Activated CD8-positive, alpha-beta memory T cell treated with anti-CD3 and anti-CD28 coated beads for 36 hours (primary cell): ENCODE measurements at regions not wholly inside any gene's neighbourhood (a gene's known extent, or its start where the extent isn't known, plus 50 kb on each side); places are given as distances from the start of the nearest gene placed in this dataset.

ENCODE experiments used
- CTCF ChIA-PET: fragments of 350-600 bp; sonication (Branson Sonifier 250); formaldehyde crosslinking; loops from one replicate; lab custom pipeline; 2021; ENCODE audit warnings: antibody characterized with exemption; lab: Charles Lee
- POLR2A ChIA-PET: fragments of 350-600 bp; sonication (Branson Sonifier 250); formaldehyde crosslinking; loops from one replicate; lab custom pipeline; 2021; ENCODE audit warnings: antibody characterized with exemption; lab: Charles Lee

GRCh38 chr4:4614925-4615678 lies 73.3 kb upstream of the STX18 start:
- ChIA-PET POLR2A (no interaction called here), CTCF (no interaction called here)

DNA sequence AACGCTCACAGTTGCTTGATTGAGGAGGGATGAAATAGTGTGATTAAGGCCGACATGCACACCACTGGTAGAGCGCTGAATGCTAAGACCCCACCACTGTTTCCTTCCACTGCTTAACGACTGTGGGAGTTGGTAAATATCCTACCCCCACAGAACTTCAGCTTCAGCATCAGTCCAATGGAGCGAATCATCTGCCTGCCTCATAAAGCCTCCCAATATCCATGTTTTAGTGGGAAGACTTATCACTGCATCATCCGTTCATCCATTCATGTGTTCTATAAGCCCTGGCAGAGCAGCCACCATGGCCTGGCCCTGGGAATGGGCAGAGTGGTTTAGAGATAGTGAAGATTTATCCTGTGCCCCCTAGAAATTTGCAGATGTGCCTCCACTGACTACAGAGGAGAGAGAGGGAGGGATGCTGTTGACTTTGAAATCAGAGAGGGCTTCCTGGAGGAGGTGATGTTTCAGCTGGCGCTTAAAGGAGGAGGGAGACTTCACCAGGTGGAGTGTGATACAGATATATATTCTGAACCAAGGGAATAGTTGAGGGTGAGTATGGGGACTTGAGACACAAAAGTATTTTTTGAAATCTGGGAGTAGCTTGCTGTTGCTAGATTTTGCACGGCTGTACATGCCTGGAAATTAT lies 71.9 kb upstream of the STX18 start:
- POLR2A ChIA-PET, result no interaction called here
- CTCF ChIA-PET, result no interaction called here

- CTCF ChIA-PET, result no interaction called here
- POLR2A ChIA-PET, result no interaction called here
These were observed 71.2 kb upstream of the STX18 start for GRCh38 chr4:4613126-4613465.

GRCh38 chr4:4610672-4611071 lies 68.8 kb upstream of the STX18 start:
- ChIA-PET POLR2A (no interaction called here), CTCF (no interaction called here)

DNA sequence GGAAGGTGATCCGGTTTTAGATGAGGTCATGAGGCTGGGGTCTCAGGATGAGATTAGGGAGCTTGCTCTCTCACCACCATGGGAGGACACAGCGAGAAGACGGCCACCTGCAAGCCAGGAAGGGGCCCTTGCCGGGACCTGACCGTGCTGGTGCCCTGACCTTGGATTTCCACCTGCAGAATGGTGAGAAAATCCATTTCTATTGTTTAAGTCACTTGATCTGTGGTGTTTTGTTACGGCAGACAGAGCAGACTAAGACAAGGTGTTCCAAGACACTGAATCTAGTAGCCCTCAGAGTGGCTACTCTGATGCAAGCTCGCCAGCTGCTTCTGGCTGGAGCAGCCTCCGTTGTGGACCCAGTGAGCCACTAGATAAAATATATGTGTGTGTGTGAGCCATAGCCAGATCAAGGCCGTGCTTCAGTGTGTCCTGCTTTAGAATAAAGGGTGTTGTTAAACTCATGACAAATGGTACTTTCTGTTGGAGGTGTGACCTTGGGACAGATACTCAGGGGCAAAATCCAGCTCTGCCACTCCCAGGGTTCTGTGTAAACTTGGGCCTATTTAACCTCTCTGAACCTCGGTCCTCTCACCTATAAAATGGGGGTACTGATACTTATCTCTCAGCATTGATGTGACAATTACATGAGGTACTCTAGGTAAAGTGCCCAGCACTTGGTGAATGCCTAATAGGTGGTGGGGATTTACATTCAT lies 67.9 kb upstream of the STX18 start:
- ChIA-PET POLR2A (no interaction called here), CTCF (no interaction called here)

DNA sequence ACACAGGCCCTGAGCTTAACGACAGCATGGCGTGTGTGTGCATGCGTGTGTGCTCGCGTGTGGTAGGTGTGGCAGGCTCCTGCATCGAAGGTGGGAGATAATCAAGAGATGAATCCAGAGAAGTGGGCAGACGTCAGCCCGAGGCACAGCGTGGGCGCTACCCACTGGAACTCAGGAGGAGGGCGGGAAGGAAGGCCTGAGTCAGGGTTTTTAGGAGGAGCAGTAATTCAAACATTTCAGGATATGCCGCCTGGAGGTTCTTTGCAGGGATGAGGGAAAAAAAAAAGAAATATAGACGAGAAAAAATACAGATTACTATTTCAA lies 66.3 kb upstream of the STX18 start:
- CTCF ChIA-PET, result no interaction called here
- POLR2A ChIA-PET, result no interaction called here

DNA sequence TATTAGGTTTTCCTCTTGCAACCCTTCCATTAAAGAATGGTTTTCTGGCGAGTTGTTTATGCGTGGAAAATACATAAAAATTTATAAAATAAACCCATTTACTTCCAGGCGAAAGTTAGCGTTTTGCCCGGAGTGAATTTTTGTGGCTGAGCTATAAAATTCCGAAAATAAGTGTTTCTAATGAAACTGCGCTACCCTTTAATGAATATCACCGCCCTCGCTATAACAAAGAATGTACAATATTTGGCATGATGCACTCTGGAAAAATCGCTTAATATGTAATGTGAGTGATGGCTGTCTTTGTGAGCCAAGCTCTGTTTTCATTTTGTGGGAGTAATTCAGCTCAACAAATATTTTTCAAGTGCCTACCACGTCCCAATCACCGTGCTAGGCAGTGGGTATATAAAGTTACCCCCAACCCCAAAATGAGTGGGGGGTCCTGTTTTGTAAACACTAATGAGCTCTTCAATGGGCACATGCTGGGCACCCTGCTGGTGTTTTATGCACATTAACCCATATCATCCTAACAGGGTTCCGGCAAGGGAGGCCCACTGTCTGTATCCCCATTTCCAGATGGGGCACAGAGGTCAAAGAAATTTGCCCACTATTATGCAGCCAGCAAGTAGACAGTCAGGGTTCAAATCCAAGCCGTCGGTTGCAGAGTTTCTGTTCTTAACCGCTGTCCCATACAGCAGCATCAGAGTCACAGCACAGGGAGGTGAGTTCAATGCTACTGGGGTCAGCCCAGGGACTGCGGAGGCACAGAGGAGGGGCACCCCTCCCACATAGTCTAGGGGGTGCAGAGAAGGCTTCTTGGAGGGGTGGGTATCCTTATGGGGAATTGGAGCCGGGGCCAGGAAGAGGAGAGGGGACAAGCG lies 65.7 kb upstream of the STX18 start:
- CTCF ChIA-PET, result no interaction called here
- POLR2A ChIA-PET, result no interaction called here

- ChIA-PET POLR2A (no interaction called here), CTCF (no interaction called here)
These were observed 64.5 kb upstream of the STX18 start for GRCh38 chr4:4606321-4606720.

DNA sequence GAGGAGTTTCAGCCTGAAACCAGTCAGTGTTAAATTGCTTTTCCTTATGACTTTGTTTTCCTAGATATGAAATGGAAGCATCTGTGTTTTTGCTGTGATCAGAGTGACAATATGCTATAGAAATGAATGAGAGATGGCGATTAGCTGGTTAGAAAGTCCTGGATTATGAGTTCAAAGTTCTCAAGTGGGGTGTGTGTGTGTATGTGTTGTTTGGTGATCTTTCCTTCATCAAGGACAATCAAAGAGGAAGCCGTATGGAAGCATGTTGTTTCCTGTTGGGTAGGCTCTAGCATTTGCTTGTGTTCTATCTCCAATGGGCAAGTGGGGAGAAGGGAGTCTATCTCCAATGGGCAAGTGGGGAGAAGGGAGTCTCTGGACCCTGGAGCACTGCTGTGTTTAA lies 64.0 kb upstream of the STX18 start:
- POLR2A ChIA-PET, result no interaction called here
- CTCF ChIA-PET, result no interaction called here

- POLR2A ChIA-PET, result no interaction called here
- CTCF ChIA-PET, result no interaction called here
These were observed 61.7 kb upstream of the STX18 start for GRCh38 chr4:4603592-4603991.

GRCh38 chr4:4603067-4603466 lies 61.2 kb upstream of the STX18 start:
- POLR2A ChIA-PET, result no interaction called here
- CTCF ChIA-PET, result no interaction called here

GRCh38 chr4:4602468-4602867 lies 60.6 kb upstream of the STX18 start:
- CTCF ChIA-PET, result no interaction called here
- POLR2A ChIA-PET, result no interaction called here

DNA sequence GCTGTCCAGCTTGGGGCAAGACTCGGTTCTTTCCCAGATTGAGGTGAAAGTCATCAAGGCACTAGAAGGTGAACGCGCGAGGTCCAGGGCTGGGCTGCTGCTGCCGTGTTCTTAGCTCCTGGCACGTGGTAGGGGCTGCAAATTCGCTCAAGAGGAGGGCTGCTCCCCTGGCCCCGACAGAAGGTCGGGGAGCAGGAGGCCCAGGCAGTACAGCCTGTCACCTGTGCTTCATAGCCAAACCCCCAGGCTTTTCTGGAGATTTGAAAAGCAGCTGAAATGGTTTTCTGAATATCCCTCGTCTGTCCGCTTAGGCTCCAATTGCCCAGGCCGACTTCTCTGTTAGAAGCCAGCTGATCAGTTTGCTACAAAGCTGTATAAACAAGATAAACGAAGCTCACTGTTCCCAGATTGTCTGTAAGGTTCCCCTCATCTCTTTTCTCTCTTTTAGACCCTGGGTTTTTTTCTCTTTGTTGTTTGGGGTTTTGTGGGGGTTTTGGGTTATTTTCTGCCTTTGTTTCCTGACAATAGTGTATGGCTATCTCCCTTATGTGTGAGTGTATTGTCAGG lies 60.0 kb upstream of the STX18 start:
- CTCF ChIA-PET, result no interaction called here
- POLR2A ChIA-PET, result no interaction called here

DNA sequence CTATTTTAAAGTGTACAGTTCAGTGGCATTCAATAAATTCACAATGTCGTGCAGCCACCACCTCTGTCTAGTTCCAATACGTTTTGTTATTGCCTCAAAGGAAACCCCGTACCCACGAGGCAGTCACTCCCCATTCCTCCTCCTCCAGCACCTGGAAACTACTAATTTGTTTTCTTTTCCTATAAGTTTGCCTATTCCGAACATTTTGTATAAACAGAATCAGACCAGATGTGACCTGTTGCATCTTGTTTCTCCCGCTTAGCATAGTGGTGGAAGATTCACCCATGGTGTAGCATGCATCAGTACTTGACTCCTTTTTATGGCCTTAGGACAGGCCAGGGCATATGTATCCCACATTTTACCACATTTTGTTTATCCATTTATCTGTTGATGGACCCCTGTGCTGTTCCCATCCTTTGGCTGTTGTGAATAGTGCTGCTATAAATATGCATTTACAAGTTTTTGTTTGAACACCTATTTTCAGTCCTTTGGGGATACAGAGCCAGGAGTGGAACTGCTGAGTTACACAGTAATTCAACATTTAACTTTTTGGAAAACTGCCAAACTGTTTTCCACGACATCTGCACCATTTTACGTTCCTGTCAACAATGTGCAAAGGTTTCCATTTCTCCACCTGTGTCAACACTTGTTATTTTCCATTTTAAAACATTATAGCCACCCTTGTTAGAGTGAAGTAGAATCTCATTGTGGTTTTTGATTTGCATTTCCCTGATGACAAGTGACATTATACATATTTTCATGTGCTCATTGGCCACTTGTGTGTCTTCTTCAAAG lies 57.8 kb upstream of the STX18 start:
- CTCF ChIA-PET, result no interaction called here
- POLR2A ChIA-PET, result no interaction called here

GRCh38 chr4:4598851-4599411 lies 57.1 kb upstream of the STX18 start:
- ChIA-PET POLR2A (no interaction called here), CTCF (no interaction called here)

- ChIA-PET CTCF (no interaction called here), POLR2A (no interaction called here)
These were observed 54.9 kb upstream of the STX18 start for GRCh38 chr4:4596720-4597119.

DNA sequence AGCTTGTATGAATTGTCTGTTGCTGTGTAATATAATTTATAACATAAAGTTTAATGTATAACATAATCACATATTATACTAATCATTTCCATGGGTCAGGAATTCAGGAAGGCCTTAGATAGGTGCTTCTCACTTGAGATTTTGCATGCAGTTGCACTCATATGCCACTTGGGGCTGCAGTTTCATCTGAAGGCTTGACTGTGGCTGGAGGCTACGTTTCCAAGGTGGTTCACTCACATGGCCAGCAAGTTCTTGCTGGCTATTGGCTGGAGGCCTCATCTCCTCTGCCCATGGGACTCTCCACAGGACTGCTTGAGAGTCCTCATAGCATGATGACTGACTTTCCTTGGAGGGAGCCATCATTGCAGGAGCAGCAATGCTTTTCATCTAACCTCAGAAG lies 53.4 kb upstream of the STX18 start:
- ChIA-PET CTCF (no interaction called here), POLR2A (no interaction called here)

- ChIA-PET POLR2A (no interaction called here), CTCF (no interaction called here)
These were observed 52.6 kb upstream of the STX18 start for GRCh38 chr4:4594285-4594920.
